Neural cell (in vitro differentiated cells): ENCODE measurements at regions not wholly inside any gene's neighbourhood (a gene's known extent, or its start where the extent isn't known, plus 50 kb on each side); places are given as distances from the start of the nearest gene placed in this dataset.

Experiments
- H2AFZ ChIP-seq: fragments of 200-600, 300-800 bp; sonication (generic), shearing (Covaris generic); 2 replicates; pipeline ENCODE4 v1.6.0; 2014; ENCODE audit warnings: low read depth, mild to moderate bottlenecking, antibody characterized with exemption, low read length, moderate library complexity
- H3F3A ChIP-seq: fragments of 200-600 bp; shearing (Covaris generic); 2 replicates; pipeline ENCODE4 v1.6.1; 2016; ENCODE audit warnings: mild to moderate bottlenecking, moderate library complexity, mixed read lengths, antibody characterized with exemption, low read length; ENCODE audit not compliant: insufficient read depth, poor library complexity, severe bottlenecking
- H3K27ac ChIP-seq: fragments of 200-600, 300-800 bp; sonication (generic), shearing (Covaris generic); 2 replicates; pipeline ENCODE4 v1.5.1; 2014; ENCODE audit warnings: mild to moderate bottlenecking, low read length, moderate library complexity
- H3K27me3 ChIP-seq: fragments of 300-800, 200-600 bp; sonication (generic), shearing (Covaris generic); 2 replicates; pipeline ENCODE4 v1.6.0; 2014; ENCODE audit warnings: mild to moderate bottlenecking, low read depth, low read length, moderate library complexity; ENCODE audit not compliant: insufficient read depth
- H3K36me3 ChIP-seq: fragments of 300-800, 200-600 bp; sonication (generic), shearing (Covaris generic); 2 replicates; pipeline ENCODE4 v1.5.1; 2014; ENCODE audit warnings: mild to moderate bottlenecking, antibody characterized with exemption, low read length, moderate library complexity; ENCODE audit not compliant: insufficient read depth
- H3K4me2 ChIP-seq: fragments of 300-800, 200-600 bp; sonication (generic), shearing (Covaris generic); 2 replicates; pipeline ENCODE4 v1.6.0; 2014; ENCODE audit warnings: mild to moderate bottlenecking, low read length
- H3K4me3 ChIP-seq: fragments of 300-800, 200-600 bp; sonication (generic), shearing (Covaris generic); 2 replicates; pipeline ENCODE4 v1.5.1; 2014; ENCODE audit warnings: mild to moderate bottlenecking, low read length, moderate library complexity
- H3K79me2 ChIP-seq: fragments of 200-600 bp; shearing (Covaris generic); replicated peaks from 2 replicates; pipeline ENCODE4 v1.6.0; 2014; ENCODE audit warnings: mild to moderate bottlenecking, low read length, moderate library complexity; ENCODE audit not compliant: insufficient read depth
- H3K9ac ChIP-seq: fragments of 300-800, 200-600 bp; sonication (generic), shearing (Covaris generic); 2 replicates; pipeline ENCODE4 v1.6.1; 2016; ENCODE audit warnings: mild to moderate bottlenecking, low read length, mixed read lengths
- H3K9me2 ChIP-seq: fragments of 200-600 bp; shearing (Covaris generic); 2 replicates; pipeline ENCODE4 v1.6.1; 2016; ENCODE audit warnings: mild to moderate bottlenecking, low read length, mixed read lengths; ENCODE audit not compliant: insufficient read depth
- H3K9me3 ChIP-seq: fragments of 200-600, 300-800 bp; sonication (generic), shearing (Covaris generic); 2 replicates; pipeline ENCODE4 v1.6.1; 2016; ENCODE audit warnings: mild to moderate bottlenecking, mixed run types, low read length, moderate library complexity, mixed read lengths
- H4K20me1 ChIP-seq: fragments of 200-600 bp; shearing (Covaris generic); 2 replicates; pipeline ENCODE4 v1.6.1; 2016; ENCODE audit warnings: mild to moderate bottlenecking, mixed run types; ENCODE audit not compliant: insufficient read depth
- CTCF ChIP-seq: fragments of 450-650 bp; IDR thresholded peaks from 2 replicates; pipeline ENCODE4 v1.5.1; 2014; ENCODE audit warnings: antibody characterized with exemption, mild to moderate bottlenecking, moderate library complexity; ENCODE audit not compliant: poor library complexity, severe bottlenecking
- EP300 ChIP-seq: fragments of 450-650 bp; conservative IDR thresholded peaks from 2 replicates; pipeline ENCODE4 v1.6.1; 2014; ENCODE audit warnings: antibody characterized with exemption, mild to moderate bottlenecking, moderate library complexity; ENCODE audit not compliant: poor library complexity, severe bottlenecking
- EZH2 ChIP-seq: fragments of 200-600, 300-800 bp; shearing (Covaris generic), sonication (generic); IDR thresholded peaks from 2 replicates; pipeline ENCODE4 v1.6.1; 2014; ENCODE audit warnings: antibody characterized with exemption, low read length, borderline replicate concordance, mild to moderate bottlenecking; ENCODE audit not compliant: insufficient read depth, poor library complexity, severe bottlenecking
- MXI1 ChIP-seq: fragments of 450-650 bp; conservative IDR thresholded peaks from 2 replicates; pipeline ENCODE4 v1.6.1; 2014; ENCODE audit warnings: antibody characterized with exemption, mild to moderate bottlenecking; ENCODE audit not compliant: poor library complexity, severe bottlenecking
- POLR2AphosphoS5 ChIP-seq: IDR thresholded peaks from 2 replicates; pipeline ENCODE4 v1.6.1; 2012
- RAD21 ChIP-seq: fragments of 450-650 bp; conservative IDR thresholded peaks from 2 replicates; pipeline ENCODE4 v1.6.1; 2014; ENCODE audit warnings: antibody characterized with exemption, mild to moderate bottlenecking, moderate library complexity
- REST ChIP-seq: IDR thresholded peaks from 2 replicates; pipeline ENCODE4 v1.6.1; 2012; ENCODE audit warnings: borderline replicate concordance
- SMC3 ChIP-seq: fragments of 450-650 bp; conservative IDR thresholded peaks from 2 replicates; pipeline ENCODE4 v1.6.1; 2014; ENCODE audit warnings: antibody characterized with exemption, mild to moderate bottlenecking, moderate library complexity; ENCODE audit not compliant: poor library complexity
- TAF1 ChIP-seq: IDR thresholded peaks from 2 replicates; pipeline ENCODE4 v1.6.1; 2012; ENCODE audit warnings: low read depth

GRCh38 chr5:15255576-15255975 is 244.4 kb upstream of the FBXL7 start:
- Histone ChIP-seq H3K36me3 (no peaks in the 10 kb centered on the region), H2AFZ (no peak overlapping the region), H3K4me2 (no peak overlapping the region), H3K9me2 (no peaks in the 10 kb centered on the region), H4K20me1 (no peaks in the 10 kb centered on the region), H3K27ac (no peak overlapping the region), H3K27me3 (no peaks in the 10 kb centered on the region), H3K9me3 (no peaks in the 10 kb centered on the region), H3F3A (no peaks in the 10 kb centered on the region), H3K79me2 (no peaks in the 10 kb centered on the region), H3K9ac (no peak overlapping the region), H3K4me3 (no peak overlapping the region)
- TF ChIP-seq REST, result no peak
- TF ChIP-seq POLR2AphosphoS5, result no peak
- TF ChIP-seq TAF1, result no peak

- TF ChIP-seq MXI1 (no peak), RAD21 (no peak), SMC3 (no peak), EZH2 (no peak), POLR2AphosphoS5 (no peak), EP300 (no peak), CTCF (no peak), TAF1 (no peak), REST (no peak)
- Histone ChIP-seq H3K79me2 (no peaks in the 10 kb centered on the region), H3K27me3 (no peaks in the 10 kb centered on the region), H3K9me3 (no peaks in the 10 kb centered on the region), H3K9ac (no peak overlapping the region), H3K4me3 (no peak overlapping the region), H3K27ac (no peak overlapping the region), H4K20me1 (no peaks in the 10 kb centered on the region), H2AFZ (no peak overlapping the region), H3K36me3 (no peaks in the 10 kb centered on the region), H3F3A (no peaks in the 10 kb centered on the region), H3K4me2 (no peak overlapping the region), H3K9me2 (no peaks in the 10 kb centered on the region)
Measured at GRCh38 chr5:15254607-15255006, 245.4 kb upstream of the FBXL7 start.
